Left cardiac atrium (tissue), 4 donors: ENCODE measurements at regions not wholly inside any gene's neighbourhood (a gene's known extent, or its start where the extent isn't known, plus 50 kb on each side); places are given as distances from the start of the nearest gene placed in this dataset.

Source experiments
- ATAC-seq, 2 donors: fragments of 200-7000 bp; cut with Tn5 transposase; one replicate each; pipeline ENCODE4 v1.9.1; 2020; ENCODE audit warnings: mild to moderate bottlenecking in 2 of 2, moderate library complexity in 2 of 2
- DNase-seq: peaks from one replicate; pipeline ENCODE4 v3.0.0-alpha.2; 2020
- intact Hi-C, 2 donors: fragments of 100-400 bp; cut with DNase I; formaldehyde crosslinking; loops; one replicate each; pipeline versions ENCODE4 v1.14.1 to v1.15.1; 2022 to 2023
- donor health status: DM: no; HTN: yes; CAD: no.
- donor health status: DM: no; HTN: yes; CAD: no; lungs with severe emphysema.
- donor health status: DM: yes; HTN: yes; CAD: no.
- donor health status: Dilated cardiomyopathy.

GRCh38 chr1:209363112-209363511, 220.4 kb upstream of the CAMK1G start:
- intact Hi-C loops, result no loop called here
- no peak for ATAC-seq
- DNase-seq, result no peak

- intact Hi-C loops, result no loop called here
- ATAC-seq (no peak), DNase-seq (no peak)
These were observed 218.8 kb upstream of the CAMK1G start for GRCh38 chr1:209364716-209365115.

DNA sequence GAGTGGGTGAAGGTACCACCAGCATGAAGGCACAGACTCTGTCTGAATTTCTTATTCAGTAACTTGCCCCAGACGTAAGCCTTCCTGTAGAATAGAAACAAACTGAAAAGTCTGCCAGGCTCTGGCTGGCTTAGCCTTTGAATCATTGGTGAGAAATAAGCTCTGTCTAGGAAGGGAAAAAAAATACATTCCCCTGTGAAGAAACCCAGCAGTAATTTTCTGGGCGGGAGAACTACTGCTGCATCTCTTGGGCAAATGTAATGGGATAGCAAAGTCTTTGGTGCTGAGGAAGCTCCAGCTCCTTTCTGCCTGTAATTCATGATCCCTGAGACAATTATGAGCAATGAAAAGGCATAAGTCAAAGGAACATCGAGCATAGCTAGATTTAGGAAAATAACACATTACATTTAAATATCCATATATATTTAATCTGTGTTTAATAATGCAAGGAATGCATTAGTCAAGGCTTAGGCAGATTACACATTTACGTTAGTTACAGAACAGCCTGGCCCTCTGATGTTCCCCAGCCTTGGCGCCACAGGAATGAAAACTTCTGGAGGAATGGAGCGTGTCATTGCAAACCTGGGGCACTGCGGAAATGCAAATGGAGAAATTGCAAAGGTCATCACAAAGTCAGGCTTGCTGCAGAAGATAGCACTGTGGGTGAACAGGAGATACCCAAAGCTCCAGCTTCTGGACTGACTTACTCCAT, 216.3 kb upstream of the CAMK1G start:
- no peak for ATAC-seq
- no peak for DNase-seq
- intact Hi-C loops, result no loop called here

DNA sequence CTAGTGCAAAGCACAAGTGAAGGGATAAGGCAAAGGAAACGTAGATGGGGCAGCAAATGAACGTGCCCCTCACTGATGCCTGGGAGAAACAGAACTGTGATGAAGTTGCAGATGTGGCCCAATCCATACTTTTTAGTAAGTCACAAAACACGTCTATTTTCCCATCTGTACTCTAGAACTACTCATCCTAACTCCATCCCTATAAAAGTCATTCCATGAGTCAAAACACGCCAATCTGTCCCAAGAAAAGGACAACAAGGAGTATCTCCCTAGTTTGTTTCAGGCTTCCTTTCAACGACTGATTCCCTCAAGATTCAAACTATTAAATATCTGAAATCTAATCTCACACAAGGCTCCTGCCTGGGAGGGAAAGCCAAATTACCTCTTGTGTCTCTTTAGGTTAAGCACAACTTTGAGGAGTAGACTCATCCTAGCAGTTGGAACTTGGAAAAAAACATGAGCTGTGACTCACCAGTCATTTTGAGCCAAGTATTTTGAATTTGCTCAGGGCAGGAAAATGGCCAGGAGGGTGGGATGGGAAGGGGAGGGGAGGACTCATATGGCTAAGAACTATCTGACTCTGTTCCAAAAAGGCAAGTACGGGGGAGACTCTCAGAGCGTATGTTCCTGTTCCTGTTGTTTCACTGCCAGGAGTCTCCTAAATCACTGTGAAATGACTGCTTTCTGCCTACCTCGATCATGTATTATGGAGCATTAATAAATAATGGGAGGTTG, 214.5 kb upstream of the CAMK1G start:
- peak; percentile 55 to 96 for ATAC-seq
- peak; percentile 38 for DNase-seq
- intact Hi-C loops, result no loop called here

DNA sequence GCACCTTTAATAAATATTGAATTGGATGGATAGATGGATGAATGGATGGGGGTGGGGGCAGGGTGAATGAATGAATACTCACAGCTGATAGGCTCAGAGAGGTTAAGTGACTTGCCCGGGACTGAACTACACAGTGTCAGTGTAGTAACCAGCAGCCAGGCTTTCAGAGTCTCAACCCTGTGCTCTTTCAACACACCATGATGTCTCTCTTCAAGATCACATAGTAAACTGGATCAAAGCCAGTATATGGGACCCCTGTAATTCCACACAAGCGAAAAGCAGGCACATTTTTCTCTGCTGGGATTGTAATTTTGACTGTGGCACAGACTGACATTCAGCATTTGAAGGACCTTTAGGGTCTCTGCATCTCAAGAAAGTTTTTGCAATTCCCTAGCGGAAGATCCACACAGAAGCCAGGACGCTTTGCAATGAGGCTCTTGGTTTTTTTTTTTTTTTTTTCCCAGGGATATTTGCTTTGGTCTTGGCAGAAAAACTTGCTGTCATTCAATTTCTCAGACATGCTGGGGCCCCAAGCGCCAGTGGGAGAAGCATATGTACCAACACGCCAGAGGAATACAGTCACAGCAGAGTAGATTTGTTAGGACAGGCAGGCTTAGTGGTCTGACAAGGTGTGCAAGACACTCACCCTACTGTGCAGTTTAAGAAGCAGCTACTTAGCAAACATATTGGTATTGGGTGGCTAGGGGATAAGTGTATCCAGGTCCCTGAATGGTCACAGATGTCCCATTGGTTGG, 213.1 kb upstream of the CAMK1G start:
- ATAC-seq (no peak), DNase-seq (no peak)
- intact Hi-C loops, result no loop called here

DNA sequence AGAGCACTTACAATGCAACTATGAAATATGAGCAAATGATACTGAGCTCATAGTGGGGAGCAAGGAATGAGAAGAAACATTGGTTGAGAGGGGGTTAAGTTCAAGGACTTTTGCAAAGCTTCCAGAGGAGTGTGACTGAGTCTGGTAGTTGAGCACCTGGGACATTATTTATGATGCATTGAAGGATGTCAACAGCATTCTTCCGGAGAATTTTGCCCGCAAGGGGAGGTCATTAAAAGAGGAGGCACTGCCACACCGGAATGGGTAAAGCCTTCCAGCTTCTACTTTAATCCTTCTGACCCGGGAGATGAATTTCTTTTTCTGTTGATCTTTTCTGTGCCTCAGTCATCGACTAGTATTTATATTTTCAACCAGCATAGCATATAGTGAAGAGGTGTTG, 208.4 kb upstream of the CAMK1G start:
- DNase-seq (no peak), ATAC-seq (no peak)
- intact Hi-C loops, result no loop called here

GRCh38 chr1:209375671-209376365, 207.7 kb upstream of the CAMK1G start:
- intact Hi-C loops, result no loop called here
- ATAC-seq (no peak), DNase-seq (no peak)

GRCh38 chr1:209376774-209377173, 206.7 kb upstream of the CAMK1G start:
- DNase-seq (no peak), ATAC-seq (no peak)
- intact Hi-C loops, result no loop called here

DNA sequence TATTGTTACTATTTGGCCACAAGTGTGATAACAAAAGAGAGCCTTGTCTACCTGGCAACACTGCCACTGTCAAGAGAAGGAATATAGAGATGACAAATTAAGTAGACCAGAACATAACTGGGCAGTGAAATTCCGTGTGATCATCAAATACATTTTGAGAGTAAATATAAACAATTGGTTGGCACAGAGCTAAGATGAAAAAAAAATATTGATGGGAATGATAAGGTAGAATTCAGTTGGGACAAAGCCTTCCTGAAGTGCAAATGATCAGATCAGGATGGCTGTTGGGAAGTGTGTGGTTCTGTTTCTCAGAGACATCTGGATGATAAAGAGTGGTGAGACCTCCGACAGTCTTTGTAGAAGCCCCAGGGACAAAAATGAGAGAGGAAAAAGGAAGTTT, 205.5 kb upstream of the CAMK1G start:
- intact Hi-C loops, result no loop called here
- ATAC-seq (no peak), DNase-seq (no peak)

DNA sequence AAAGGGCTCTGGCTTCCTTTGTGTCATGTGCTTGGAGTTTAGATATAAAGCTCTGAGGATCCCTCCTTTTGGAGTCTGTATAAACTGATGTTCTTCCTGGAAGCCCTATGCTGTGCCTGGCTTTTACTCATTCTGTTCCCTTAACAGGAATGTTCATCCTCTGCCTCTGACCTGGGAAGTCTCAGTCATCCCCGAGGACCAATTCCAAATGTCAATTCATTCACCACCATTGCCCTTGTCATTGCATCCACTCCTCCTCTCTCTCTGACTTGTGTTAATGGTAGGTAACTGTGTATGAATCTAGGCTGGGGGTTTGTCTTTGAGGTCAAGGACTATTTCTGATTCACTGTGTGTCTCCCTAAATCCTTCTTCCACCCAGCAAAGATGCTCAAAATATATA, 204.2 kb upstream of the CAMK1G start:
- ATAC-seq (no peak), DNase-seq (no peak)
- intact Hi-C loops, result no loop called here

- no peak for ATAC-seq
- intact Hi-C loops, result no loop called here
- no peak for DNase-seq
These were observed 203.1 kb upstream of the CAMK1G start for GRCh38 chr1:209380420-209380819.

DNA sequence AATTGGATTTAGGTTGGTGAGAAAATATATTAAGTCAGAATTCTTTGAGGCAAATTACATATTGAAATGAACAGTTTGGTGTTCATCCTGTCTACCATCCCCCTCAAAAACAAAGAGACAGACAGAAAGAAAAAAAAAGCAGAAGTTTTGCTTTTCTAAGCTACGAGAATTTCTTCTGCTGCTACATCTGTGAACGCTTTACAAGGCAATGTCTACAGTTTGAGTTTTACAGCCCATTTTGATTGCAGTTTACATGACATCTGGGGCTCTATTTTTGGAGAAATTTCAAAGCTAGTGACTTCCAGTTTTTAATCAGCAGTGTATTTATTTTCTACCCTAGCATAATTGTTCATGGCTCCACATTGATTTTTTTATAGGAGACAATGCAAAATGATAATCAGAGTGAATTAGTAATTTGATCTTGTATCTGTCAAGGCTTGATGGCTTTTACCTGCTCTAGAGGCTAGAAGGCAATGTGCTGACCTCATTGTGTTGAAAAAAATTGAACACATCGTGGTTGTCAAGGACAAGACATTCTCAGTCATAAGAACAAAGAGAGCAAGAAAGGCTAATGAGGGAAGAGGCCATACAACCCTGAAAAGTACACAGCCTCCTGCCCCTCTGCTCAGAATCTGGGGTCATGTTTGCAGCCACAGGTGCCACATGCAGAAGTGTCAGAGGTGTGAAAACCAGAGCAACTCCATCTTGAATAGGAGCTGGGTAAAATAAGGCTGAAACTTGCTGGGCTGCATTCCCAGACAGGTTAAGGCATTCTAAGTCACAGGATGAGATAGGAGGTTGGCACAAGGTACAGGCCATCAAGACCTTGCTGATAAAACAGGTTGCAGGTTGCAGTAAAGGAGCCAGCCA, 201.0 kb upstream of the CAMK1G start:
- ATAC-seq, result no peak
- intact Hi-C loops, result no loop called here
- no peak for DNase-seq

- DNase-seq, result no peak
- no peak for ATAC-seq
- intact Hi-C loops, result no loop called here
These were observed 200.1 kb upstream of the CAMK1G start for GRCh38 chr1:209383422-209383821.

GRCh38 chr1:209383907-209384709, 199.4 kb upstream of the CAMK1G start:
- intact Hi-C loops, result no loop called here
- ATAC-seq (no peak), DNase-seq (no peak)

DNA sequence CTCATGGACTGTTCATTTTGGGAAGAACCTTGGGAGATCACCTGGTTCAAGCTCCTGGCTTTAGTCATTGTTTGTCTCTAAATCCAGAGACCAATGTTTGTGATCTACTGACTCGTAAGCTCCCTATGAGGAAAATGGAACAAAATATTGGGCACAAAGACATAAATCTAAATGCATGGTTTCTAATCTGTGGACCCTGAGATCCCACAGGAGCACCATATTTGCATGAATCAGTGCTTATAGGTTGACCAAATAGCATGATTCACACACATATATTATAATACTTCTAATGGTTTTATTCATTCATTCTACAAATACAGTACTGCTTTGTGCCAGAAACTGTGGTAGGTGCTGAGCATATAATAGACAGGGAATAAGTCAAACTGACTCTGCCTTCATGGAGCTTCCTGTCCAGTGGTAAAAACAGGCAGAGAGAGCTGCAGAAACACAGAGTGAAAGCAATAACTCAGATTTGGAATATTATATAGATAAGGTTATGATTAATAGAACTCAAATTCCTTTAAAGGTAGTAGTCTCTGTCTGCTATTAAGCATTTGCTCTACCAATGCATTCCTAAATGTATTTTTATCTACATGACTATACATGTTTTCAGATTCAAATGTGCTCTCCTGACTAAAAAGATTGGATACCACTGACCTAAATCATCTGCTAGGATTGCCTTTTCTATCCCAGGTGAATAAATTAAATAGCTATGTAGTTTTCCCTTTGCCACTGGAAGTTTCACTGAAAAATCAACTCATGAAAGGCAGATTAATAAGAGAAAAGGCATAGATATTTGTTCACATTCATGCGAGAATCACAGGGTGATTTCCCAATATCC, 198.6 kb upstream of the CAMK1G start:
- DNase-seq (no peak), ATAC-seq (no peak)
- intact Hi-C loops, result no loop called here

DNA sequence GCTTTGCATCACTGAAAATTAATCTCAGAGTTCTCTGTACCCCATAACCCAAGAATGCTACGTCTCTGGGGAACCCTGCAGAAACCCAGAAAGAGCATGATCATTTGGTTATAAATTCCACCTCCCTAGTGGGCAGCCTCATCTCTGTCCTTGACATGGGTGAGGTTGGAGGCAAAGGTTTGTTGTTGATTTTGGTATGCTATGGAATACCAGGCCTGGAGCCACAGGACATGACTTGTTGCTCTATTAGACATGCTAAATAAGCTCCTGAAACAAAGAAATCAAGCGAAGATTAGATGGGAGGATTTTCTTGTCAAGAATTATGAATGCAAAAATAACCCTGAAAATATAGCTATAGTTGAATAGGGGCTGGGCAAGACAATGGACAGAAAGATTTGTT, 197.4 kb upstream of the CAMK1G start:
- intact Hi-C loops, result no loop called here
- DNase-seq (no peak), ATAC-seq (no peak)

GRCh38 chr1:209387271-209387968, 196.1 kb upstream of the CAMK1G start:
- intact Hi-C loops, result no loop called here
- ATAC-seq (no peak), DNase-seq (no peak)
